ENCODE measurements at regions not wholly inside any gene's neighbourhood (a gene's known extent, or its start where the extent isn't known, plus 50 kb on each side); places are given as distances from the start of the nearest gene placed in this dataset.

- TF ChIP-seq, protein P1, sequence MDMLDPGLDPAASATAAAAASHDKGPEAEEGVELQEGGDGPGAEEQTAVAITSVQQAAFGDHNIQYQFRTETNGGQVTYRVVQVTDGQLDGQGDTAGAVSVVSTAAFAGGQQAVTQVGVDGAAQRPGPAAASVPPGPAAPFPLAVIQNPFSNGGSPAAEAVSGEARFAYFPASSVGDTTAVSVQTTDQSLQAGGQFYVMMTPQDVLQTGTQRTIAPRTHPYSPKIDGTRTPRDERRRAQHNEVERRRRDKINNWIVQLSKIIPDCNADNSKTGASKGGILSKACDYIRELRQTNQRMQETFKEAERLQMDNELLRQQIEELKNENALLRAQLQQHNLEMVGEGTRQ (CRISPR knock-in tag; IDR thresholded peaks at IDR 0.05): no peak
- TF ChIP-seq LARP7 (IDR thresholded peaks at IDR 0.05) (no peak), POLR2A (conservative IDR thresholded peaks at IDR 0.05) (no peak), DIDO1 (tag; IDR thresholded peaks at IDR 0.05; ENCODE audit: low read depth) (no peak), FOXK1 (CRISPR knock-in tag; IDR thresholded peaks at IDR 0.05; ENCODE audit: borderline replicate concordance) (no peak), FOXJ3 (CRISPR knock-in tag; IDR thresholded peaks at IDR 0.05) (no peak), RAD51 (IDR thresholded peaks at IDR 0.05; ENCODE audit: borderline replicate concordance, low read depth) (no peak), ZNF77 (CRISPR knock-in tag; IDR thresholded peaks at IDR 0.05) (no peak), CREB1 (IDR thresholded peaks at IDR 0.05) (no peak), CREB1 (CRISPR knock-in tag; IDR thresholded peaks at IDR 0.05) (no peak), MEF2A (IDR thresholded peaks at IDR 0.05; ENCODE audit: control insufficient read depth, low read depth, low read length) (no peak), CTCF (IDR thresholded peaks at IDR 0.05 in 2 of 3, conservative IDR thresholded peaks at IDR 0.05 in 1 of 3; ENCODE audit: insufficient read depth in 2 of 3, low read depth in 1 of 3, low read length in 3 of 3) (no peak), ZBTB33 (CRISPR knock-in tag; IDR thresholded peaks at IDR 0.05) (no peak), RHOXF2B (CRISPR knock-in tag; conservative IDR thresholded peaks at IDR 0.05) (no peak), SIN3A (IDR thresholded peaks at IDR 0.05; ENCODE audit: borderline replicate concordance in 2 of 2, control insufficient read depth in 1 of 2, low read depth in 2 of 2, low read length in 2 of 2) (no peak)
Measured at GRCh38 chr1:200491103-200491502, 81.3 kb upstream of the ZNF281 start.

All from K562 (cell line).